H1 (cell line): ENCODE measurements at regions not wholly inside any gene's neighbourhood (a gene's known extent, or its start where the extent isn't known, plus 50 kb on each side); places are given as distances from the start of the nearest gene placed in this dataset.

Experiments used
- CEBPB ChIP-seq: IDR thresholded peaks from 2 replicates; pipeline ENCODE4 v1.6.1; 2012; ENCODE audit warnings: low read depth, low read length
- CHD7 ChIP-seq: fragments of 300-600 bp; sonication (generic); IDR thresholded peaks from 2 replicates; pipeline ENCODE4 v1.7.1; 2012; ENCODE audit warnings: low read length, moderate library complexity, mild to moderate bottlenecking, inconsistent platforms; ENCODE audit not compliant: insufficient replicate concordance
- HDAC2 ChIP-seq, 2 experiments: fragments of 300-600 bp in 1 of 2; sonication (generic) in 1 of 2; IDR thresholded peaks; 2 replicates each; pipeline ENCODE4 v1.6.1; 2011 to 2012; ENCODE audit warnings: low read depth in 2 of 2, low read length in 2 of 2, mild to moderate bottlenecking in 2 of 2, moderate library complexity in 2 of 2, borderline replicate concordance in 1 of 2, inconsistent platforms in 1 of 2
- JUN ChIP-seq: IDR thresholded peaks from 2 replicates; pipeline ENCODE4 v1.6.1; 2011; ENCODE audit warnings: low read depth, mild to moderate bottlenecking, improper control_type of control experiment, low read length
- SIN3A ChIP-seq, 2 experiments: IDR thresholded peaks in 1 of 2; conservative IDR thresholded peaks in 1 of 2; 2 replicates each; pipeline ENCODE4 v1.6.1; 2011 to 2012; ENCODE audit warnings: low read length in 2 of 2, improper control_type of control experiment in 1 of 2, low read depth in 1 of 2, mild to moderate bottlenecking in 1 of 2
- SRF ChIP-seq: IDR thresholded peaks from 2 replicates; pipeline ENCODE4 v1.6.1; 2011; ENCODE audit warnings: mild to moderate bottlenecking, low read depth, low read length, moderate library complexity

- TF ChIP-seq CHD7 (no peak), SIN3A (conservative IDR thresholded peaks at IDR 0.05 in 1 of 2, IDR thresholded peaks at IDR 0.05 in 1 of 2; ENCODE audit: low read depth in 1 of 2, low read length in 2 of 2) (no peak), JUN (no peak), SRF (no peak), CEBPB (no peak), HDAC2 (IDR thresholded peaks at IDR 0.05; ENCODE audit: borderline replicate concordance in 1 of 2, low read depth in 2 of 2, low read length in 2 of 2) (no peak)
- TF ChIP-seq, all 59 proteins: peak for 0
Measured at GRCh38 chr18:5015213-5015612, 181.8 kb downstream of the AKAIN1 start (continued).
